ENCODE measurements at regions not wholly inside any gene's neighbourhood (a gene's known extent, or its start where the extent isn't known, plus 50 kb on each side); places are given as distances from the start of the nearest gene placed in this dataset.

- TF ChIP-seq CTCF (IDR thresholded peaks at IDR 0.05), result no peak
- ATAC-seq, result no peak
- Mint-ChIP-seq H3K27ac (no peak overlapping the region), H3K27me3 (ENCODE audit: low read depth in 2 of 2) (no peaks in the 10 kb centered on the region), H3K36me3 (no peaks in the 10 kb centered on the region), H3K4me3 (no peak overlapping the region), H3K4me1 (no peaks in the 10 kb centered on the region), H3K9me3 (peaks cover 7 to 9% of the 10 kb centered on the region in 2 donors)
- H3K4me1 ChIP-seq (ENCODE audit: control insufficient read depth, insufficient read depth, low read length), result no peaks in the 10 kb centered on the region
- no peak for DNase-seq
- H3K27ac ChIP-seq (ENCODE audit: low read length), result no peak overlapping the region
- 92% methylated on average over 1 of the region's 1 CpG for WGBS (ENCODE audit: insufficient coverage)
- no peaks in the 10 kb centered on the region for H3K27me3 ChIP-seq (ENCODE audit: control insufficient read depth, insufficient read depth, low read length)
- no peaks in the 10 kb centered on the region for H3K36me3 ChIP-seq (ENCODE audit: control insufficient read depth, insufficient read depth, low read length)
- H3K9me3 ChIP-seq (ENCODE audit: control insufficient read depth, insufficient read depth, low read length), result no peaks in the 10 kb centered on the region
- H3K4me3 ChIP-seq (ENCODE audit: low read length), result no peak overlapping the region
- intact Hi-C loops (cut with micrococcal nuclease), result no loop called here
Measured at GRCh38 chr11:42315846-42316245, 856.4 kb upstream of the LRRC4C start.

GRCh38 chr11:42319921-42320320 is 860.5 kb upstream of the LRRC4C start:
- Histone ChIP-seq H3K4me1 (ENCODE audit: control insufficient read depth, insufficient read depth, low read length) (no peaks in the 10 kb centered on the region), H3K27ac (ENCODE audit: low read length) (no peak overlapping the region), H3K4me3 (ENCODE audit: low read length) (no peak overlapping the region), H3K36me3 (ENCODE audit: control insufficient read depth, insufficient read depth, low read length) (no peaks in the 10 kb centered on the region), H3K27me3 (ENCODE audit: control insufficient read depth, insufficient read depth, low read length) (no peaks in the 10 kb centered on the region), H3K9me3 (ENCODE audit: control insufficient read depth, insufficient read depth, low read length) (no peaks in the 10 kb centered on the region)
- Mint-ChIP-seq H3K27me3 (ENCODE audit: low read depth in 2 of 2) (no peaks in the 10 kb centered on the region), H3K9me3 (peaks cover 8 to 10% of the 10 kb centered on the region in 2 donors), H3K4me1 (no peaks in the 10 kb centered on the region), H3K36me3 (no peaks in the 10 kb centered on the region), H3K27ac (no peak overlapping the region), H3K4me3 (no peak overlapping the region)
- intact Hi-C loops (cut with micrococcal nuclease), result no loop called here
- DNase-seq (no peak), ATAC-seq (no peak)
- no peak for TF ChIP-seq CTCF (IDR thresholded peaks at IDR 0.05)

- Histone ChIP-seq H3K36me3 (ENCODE audit: control insufficient read depth, insufficient read depth, low read length) (no peaks in the 10 kb centered on the region), H3K4me1 (ENCODE audit: control insufficient read depth, insufficient read depth, low read length) (no peaks in the 10 kb centered on the region), H3K27me3 (ENCODE audit: control insufficient read depth, insufficient read depth, low read length) (no peaks in the 10 kb centered on the region), H3K9me3 (ENCODE audit: control insufficient read depth, insufficient read depth, low read length) (no peaks in the 10 kb centered on the region), H3K4me3 (ENCODE audit: low read length) (no peak overlapping the region), H3K27ac (ENCODE audit: low read length) (no peak overlapping the region)
- 75% methylated on average over 4 of the region's 5 CpGs for WGBS (ENCODE audit: insufficient coverage)
- Mint-ChIP-seq H3K27ac (no peak overlapping the region), H3K9me3 (peaks cover 24 to 26% of the 10 kb centered on the region in 2 donors), H3K4me1 (no peaks in the 10 kb centered on the region), H3K4me3 (no peak overlapping the region), H3K36me3 (peaks cover 5% of the 10 kb centered on the region), H3K27me3 (ENCODE audit: low read depth in 2 of 2) (no peaks in the 10 kb centered on the region)
- ATAC-seq (no peak), DNase-seq (no peak)
- no peak for TF ChIP-seq CTCF (IDR thresholded peaks at IDR 0.05)
- intact Hi-C loops (cut with micrococcal nuclease), result no loop called here
Measured at GRCh38 chr11:42329929-42330565, 870.6 kb upstream of the LRRC4C start.

- ATAC-seq (no peak), DNase-seq (no peak)
- no peaks in the 10 kb centered on the region for H3K4me1 ChIP-seq (ENCODE audit: control insufficient read depth, insufficient read depth, low read length)
- Mint-ChIP-seq H3K4me3 (no peak overlapping the region), H3K27ac (no peak overlapping the region), H3K36me3 (no peaks in the 10 kb centered on the region), H3K27me3 (ENCODE audit: low read depth in 2 of 2) (no peaks in the 10 kb centered on the region), H3K4me1 (no peaks in the 10 kb centered on the region), H3K9me3 (peaks cover 21 to 31% of the 10 kb centered on the region in 2 donors)
- TF ChIP-seq CTCF (IDR thresholded peaks at IDR 0.05), result no peak
- no peaks in the 10 kb centered on the region for H3K27me3 ChIP-seq (ENCODE audit: control insufficient read depth, insufficient read depth, low read length)
- no peak overlapping the region for H3K4me3 ChIP-seq (ENCODE audit: low read length)
- H3K9me3 ChIP-seq (ENCODE audit: control insufficient read depth, insufficient read depth, low read length), result no peaks in the 10 kb centered on the region
- no peaks in the 10 kb centered on the region for H3K36me3 ChIP-seq (ENCODE audit: control insufficient read depth, insufficient read depth, low read length)
- intact Hi-C loops (cut with micrococcal nuclease), result no loop called here
- 83% methylated on average over 4 of the region's 4 CpGs for WGBS (ENCODE audit: insufficient coverage)
- no peak overlapping the region for H3K27ac ChIP-seq (ENCODE audit: low read length)
Measured at GRCh38 chr11:42337786-42338455, 878.5 kb upstream of the LRRC4C start.

Measured in natural killer cell (primary cell).